Body of pancreas (tissue), 4 donors: ENCODE measurements at regions not wholly inside any gene's neighbourhood (a gene's known extent, or its start where the extent isn't known, plus 50 kb on each side); places are given as distances from the start of the nearest gene placed in this dataset.

ENCODE experiments used
- POLR2A ChIP-seq, 3 donors: fragments of 450-650 bp; IDR thresholded peaks; one replicate each; pipeline ENCODE4 v1.6.1; 2016; ENCODE audit warnings: antibody characterized with exemption in 3 of 3, mild to moderate bottlenecking in 2 of 3
- TF ChIP-seq, protein P1 (sequence below), 7 experiments: fragments of 450-650 bp in 4 of 7; fragments of 200-600 bp in 3 of 7; sonication (generic) in 3 of 7; IDR thresholded peaks; one replicate each; pipeline ENCODE4 v1.5.1; 2016 to 2019; ENCODE audit warnings: antibody characterized with exemption in 7 of 7

DNA sequence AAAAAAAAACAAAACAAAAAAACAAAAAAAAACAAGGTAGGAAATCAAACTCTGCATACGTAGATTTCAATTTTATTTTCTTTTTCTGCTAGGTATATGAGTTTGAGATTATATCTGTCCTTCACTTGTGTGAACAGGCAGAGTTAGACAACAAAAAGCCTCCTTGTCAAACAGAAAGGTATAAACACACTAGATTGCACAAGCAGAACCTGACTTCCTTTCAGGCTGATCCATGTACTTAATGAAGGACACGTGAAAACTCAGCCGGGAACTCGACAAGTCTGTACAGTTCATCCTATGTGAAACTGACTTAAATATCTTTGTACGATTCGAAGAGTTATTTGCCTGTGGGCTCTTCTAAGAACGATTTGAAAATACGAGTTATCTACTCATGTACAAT is 254.1 kb downstream of the ARL4A start:
- no peak for TF ChIP-seq POLR2A (IDR thresholded peaks at IDR 0.05)
- TF ChIP-seq, protein P1, sequence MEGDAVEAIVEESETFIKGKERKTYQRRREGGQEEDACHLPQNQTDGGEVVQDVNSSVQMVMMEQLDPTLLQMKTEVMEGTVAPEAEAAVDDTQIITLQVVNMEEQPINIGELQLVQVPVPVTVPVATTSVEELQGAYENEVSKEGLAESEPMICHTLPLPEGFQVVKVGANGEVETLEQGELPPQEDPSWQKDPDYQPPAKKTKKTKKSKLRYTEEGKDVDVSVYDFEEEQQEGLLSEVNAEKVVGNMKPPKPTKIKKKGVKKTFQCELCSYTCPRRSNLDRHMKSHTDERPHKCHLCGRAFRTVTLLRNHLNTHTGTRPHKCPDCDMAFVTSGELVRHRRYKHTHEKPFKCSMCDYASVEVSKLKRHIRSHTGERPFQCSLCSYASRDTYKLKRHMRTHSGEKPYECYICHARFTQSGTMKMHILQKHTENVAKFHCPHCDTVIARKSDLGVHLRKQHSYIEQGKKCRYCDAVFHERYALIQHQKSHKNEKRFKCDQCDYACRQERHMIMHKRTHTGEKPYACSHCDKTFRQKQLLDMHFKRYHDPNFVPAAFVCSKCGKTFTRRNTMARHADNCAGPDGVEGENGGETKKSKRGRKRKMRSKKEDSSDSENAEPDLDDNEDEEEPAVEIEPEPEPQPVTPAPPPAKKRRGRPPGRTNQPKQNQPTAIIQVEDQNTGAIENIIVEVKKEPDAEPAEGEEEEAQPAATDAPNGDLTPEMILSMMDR (IDR thresholded peaks at IDR 0.05) = no peak
